Activated CD8-positive, alpha-beta T cell treated with anti-CD3 and anti-CD28 coated beads for 36 hours (primary cell): ENCODE measurements at regions not wholly inside any gene's neighbourhood (a gene's known extent, or its start where the extent isn't known, plus 50 kb on each side); places are given as distances from the start of the nearest gene placed in this dataset.

ENCODE experiments used
- ATAC-seq: fragments of 200-7000 bp; cut with Tn5 transposase; one replicate; pipeline ENCODE4 v1.10.0; 2021; ENCODE audit warnings: mild to moderate bottlenecking, moderate library complexity
- CTCF ChIA-PET: fragments of 350-600 bp; sonication (Branson Sonifier 250); formaldehyde crosslinking; loops from one replicate; lab custom pipeline; 2021; ENCODE audit warnings: antibody characterized with exemption; lab: Charles Lee
- POLR2A ChIA-PET: fragments of 350-600 bp; sonication (Branson Sonifier 250); formaldehyde crosslinking; loops from one replicate; lab custom pipeline; 2021; ENCODE audit warnings: antibody characterized with exemption; lab: Charles Lee
- DNase-seq: peaks from one replicate; pipeline ENCODE4 v3.0.0-alpha.2; 2020
- H3K27ac Mint-ChIP-seq: one replicate; pipeline ENCODE4 v1.8.0; 2021; ENCODE audit warnings: mild to moderate bottlenecking, mixed read lengths
- H3K27me3 Mint-ChIP-seq: one replicate; pipeline ENCODE4 v1.8.0; 2021; ENCODE audit warnings: mixed read lengths
- H3K36me3 Mint-ChIP-seq: one replicate; pipeline ENCODE4 v1.8.0; 2021; ENCODE audit warnings: low read depth, mixed read lengths
- H3K4me1 Mint-ChIP-seq: one replicate; pipeline ENCODE4 v1.8.0; 2021; ENCODE audit warnings: low read depth, mixed read lengths
- H3K4me3 Mint-ChIP-seq: one replicate; pipeline ENCODE4 v1.8.0; 2021; ENCODE audit warnings: mild to moderate bottlenecking, moderate library complexity, mixed read lengths
- H3K9me3 Mint-ChIP-seq: one replicate; pipeline ENCODE4 v1.8.0; 2021; ENCODE audit warnings: mixed read lengths
- CTCF ChIP-seq: fragments of 200-600 bp; IDR thresholded peaks from one replicate; pipeline ENCODE4 v1.8.0; 2022; ENCODE audit warnings: antibody characterized with exemption, mild to moderate bottlenecking
- intact Hi-C: fragments of 100-400 bp; cut with micrococcal nuclease; formaldehyde crosslinking; loops from one replicate; pipeline ENCODE4 v1.10.0; 2022

- no peak for ATAC-seq
- CTCF ChIA-PET, result no interaction called here
Measured at GRCh38 chr17:54813896-54814295, 86.8 kb upstream of the TOM1L1 start.

GRCh38 chr17:54814371-54814770 is 86.3 kb upstream of the TOM1L1 start:
- no peak for TF ChIP-seq CTCF
- DNase-seq (no peak), ATAC-seq (no peak)
- intact Hi-C loops, result no loop called here
- no peak overlapping the region for H3K27ac Mint-ChIP-seq
- H3K27me3 Mint-ChIP-seq, result peaks cover 4% of the 10 kb centered on the region
- H3K9me3 Mint-ChIP-seq, result no peaks in the 10 kb centered on the region
- H3K4me3 Mint-ChIP-seq, result no peak overlapping the region
- no peaks in the 10 kb centered on the region for H3K4me1 Mint-ChIP-seq
- CTCF ChIA-PET, result no interaction called here
- POLR2A ChIA-PET, result no interaction called here
- no peaks in the 10 kb centered on the region for H3K36me3 Mint-ChIP-seq

More at GRCh38 chr17:54813896-54814295, 86.8 kb upstream of the TOM1L1 start:
- POLR2A ChIA-PET, result no interaction called here
- peaks cover 4% of the 10 kb centered on the region for H3K27me3 Mint-ChIP-seq
- H3K36me3 Mint-ChIP-seq, result no peaks in the 10 kb centered on the region
- intact Hi-C loops, result no loop called here
- no peaks in the 10 kb centered on the region for H3K9me3 Mint-ChIP-seq
- no peak for DNase-seq
- no peaks in the 10 kb centered on the region for H3K4me1 Mint-ChIP-seq
- no peak overlapping the region for H3K4me3 Mint-ChIP-seq
- TF ChIP-seq CTCF, result no peak
- H3K27ac Mint-ChIP-seq, result no peak overlapping the region

GRCh38 chr17:54834086-54834485 is 66.6 kb upstream of the TOM1L1 start:
- Mint-ChIP-seq H3K27me3 (no peaks in the 10 kb centered on the region), H3K9me3 (peaks cover 2% of the 10 kb centered on the region), H3K36me3 (no peaks in the 10 kb centered on the region), H3K27ac (no peak overlapping the region), H3K4me1 (no peaks in the 10 kb centered on the region), H3K4me3 (no peak overlapping the region)
- intact Hi-C loops, result no loop called here
- ChIA-PET CTCF (no interaction called here), POLR2A (no interaction called here)
- DNase-seq, result no peak
- ATAC-seq, result no peak
- TF ChIP-seq CTCF, result no peak

- POLR2A ChIA-PET, result no interaction called here
- TF ChIP-seq CTCF, result no peak
- intact Hi-C loops, result no loop called here
- CTCF ChIA-PET, result no interaction called here
- Mint-ChIP-seq H3K9me3 (peaks cover 2% of the 10 kb centered on the region), H3K4me1 (no peaks in the 10 kb centered on the region), H3K27ac (no peak overlapping the region), H3K4me3 (no peak overlapping the region), H3K36me3 (no peaks in the 10 kb centered on the region), H3K27me3 (no peaks in the 10 kb centered on the region)
- ATAC-seq (no peak), DNase-seq (no peak)
Measured at GRCh38 chr17:54835015-54835414, 65.6 kb upstream of the TOM1L1 start.

GRCh38 chr17:54836723-54837462 is 63.8 kb upstream of the TOM1L1 start:
- ATAC-seq (no peak), DNase-seq (no peak)
- H3K4me3 Mint-ChIP-seq, result no peak overlapping the region
- no peak for TF ChIP-seq CTCF
- H3K36me3 Mint-ChIP-seq, result no peaks in the 10 kb centered on the region
- ChIA-PET CTCF (no interaction called here), POLR2A (no interaction called here)
- H3K27me3 Mint-ChIP-seq, result no peaks in the 10 kb centered on the region
- no peaks in the 10 kb centered on the region for H3K4me1 Mint-ChIP-seq
- intact Hi-C loops, result no loop called here
- H3K27ac Mint-ChIP-seq, result no peak overlapping the region
- H3K9me3 Mint-ChIP-seq, result peaks cover 2% of the 10 kb centered on the region
